HepG2 (cell line): ENCODE measurements at regions not wholly inside any gene's neighbourhood (a gene's known extent, or its start where the extent isn't known, plus 50 kb on each side); places are given as distances from the start of the nearest gene placed in this dataset.
"Not testable (repeated sequence)": the region's sequence is repeated elsewhere in the genome, so short reads cannot be mapped to it uniquely, and the experiment has no call there.

Source experiments
- ATAC-seq: fragments of 200-7000 bp; cut with Tn5 transposase; 3 replicates; pipeline ENCODE4 v1.9.1; 2020; ENCODE audit warnings: mild to moderate bottlenecking, moderate library complexity
- BruUV-seq: library from RNA; stranded (reverse); fragments of 400-500 nt; replicated peaks from 2 replicates; lab custom pipeline; 2021; lab: Mats Ljungman, UMichigan
- CTCF ChIA-PET: fragments of 300-600 bp; formaldehyde crosslinking; extraction: SDS; loops from one replicate; lab custom pipeline; 2021; ENCODE audit warnings: low total read pairs, inconsistent platforms, low intra/inter-chr PET ratio; lab: Yijun Ruan, JAX
- POLR2A ChIA-PET: fragments of 350-600 bp; sonication (Branson Sonifier 250); formaldehyde crosslinking; loops from one replicate; lab custom pipeline; 2020; ENCODE audit warnings: antibody characterized with exemption, inconsistent platforms; lab: Yijun Ruan, JAX
- DNase-seq: peaks from one replicate; pipeline ENCODE4 v3.0.0-alpha.2; 2015; ENCODE audit warnings: low spot score
- FAIRE-seq: peaks from 3 replicates; lab custom pipeline; 2011; peaks lifted over from hg19 to GRCh38; lab: Jason Lieb, UNC
- H2AFZ ChIP-seq: one replicate; pipeline ENCODE4 v1.6.1; 2011; ENCODE audit warnings: low read length, inconsistent platforms
- H3K27ac ChIP-seq: fragments of 300-600 bp; 3 replicates; pipeline ENCODE4 v1.8.0; 2011; ENCODE audit warnings: mixed run types, mild to moderate bottlenecking, mixed read lengths, low read length, inconsistent platforms; ENCODE audit not compliant: insufficient read depth; ENCODE audit errors: extremely low read length
- H3K27me3 ChIP-seq, 2 experiments: fragments of 200-600 bp in 1 of 2; 2 replicates in 1 of 2; 3 replicates in 1 of 2; pipeline versions ENCODE4 v1.6.0 to v1.8.0; 2011; ENCODE audit warnings: low read length in 2 of 2, mild to moderate bottlenecking in 2 of 2, moderate library complexity in 2 of 2, inconsistent platforms in 1 of 2; ENCODE audit not compliant: insufficient read depth in 2 of 2, control insufficient read depth in 1 of 2
- H3K36me3 ChIP-seq, 2 experiments: fragments of 200-600 bp in 1 of 2; replicated peaks in 1 of 2; 2 replicates in 1 of 2; 3 replicates in 1 of 2; pipeline versions ENCODE4 v1.5.1 to v1.8.0; 2011; ENCODE audit warnings: low read length in 2 of 2, inconsistent platforms in 1 of 2; ENCODE audit not compliant: insufficient read depth in 2 of 2, control insufficient read depth in 1 of 2
- H3K4me1 ChIP-seq: 2 replicates; pipeline ENCODE4 v1.5.1; 2012; ENCODE audit warnings: low read length, inconsistent platforms; ENCODE audit not compliant: insufficient read depth
- H3K4me2 ChIP-seq: 2 replicates; pipeline ENCODE4 v1.6.0; 2011; ENCODE audit warnings: low read depth, low read length, inconsistent platforms
- H3K4me3 ChIP-seq, 3 experiments: fragments of 200-600 bp in 1 of 3; sonication (generic), shearing (Covaris generic) in 1 of 3; replicated peaks in 1 of 3; 2 replicates each; pipeline ENCODE4 v1.5.1; 2011 to 2016; ENCODE audit warnings: low read length in 3 of 3, inconsistent platforms in 2 of 3, low read depth in 2 of 3, mild to moderate bottlenecking in 2 of 3, control low read depth in 1 of 3, mixed read lengths in 1 of 3; ENCODE audit not compliant: insufficient read depth in 1 of 3
- H3K79me2 ChIP-seq: one replicate; pipeline ENCODE4 v1.6.1; 2011; ENCODE audit warnings: low read length, inconsistent platforms; ENCODE audit not compliant: insufficient read depth
- H3K9ac ChIP-seq: 2 replicates; pipeline ENCODE4 v1.6.0; 2011; ENCODE audit warnings: mild to moderate bottlenecking, low read depth, low read length, inconsistent platforms; ENCODE audit not compliant: insufficient read depth
- H3K9me3 ChIP-seq: 2 replicates; pipeline ENCODE4 v1.5.1; 2012; ENCODE audit warnings: mild to moderate bottlenecking, low read length
- H4K20me1 ChIP-seq: 2 replicates; pipeline ENCODE4 v1.6.0; 2011; ENCODE audit warnings: inconsistent platforms, mild to moderate bottlenecking, low read length, moderate library complexity; ENCODE audit not compliant: insufficient read depth
- FOXP1 ChIP-seq, 2 experiments: fragments of 450-650 bp in 1 of 2; IDR thresholded peaks; 2 replicates each; pipeline ENCODE4 v1.6.1; 2017 to 2018; ENCODE audit warnings: antibody characterized with exemption in 1 of 2
- NFYB ChIP-seq: sonication (generic); formaldehyde crosslinking; IDR thresholded peaks from 2 replicates; pipeline ENCODE4 v1.4.0; 2020; ENCODE audit warnings: missing genetic modification reagents
- POLR2A ChIP-seq, 2 experiments: IDR thresholded peaks; 2 replicates each; pipeline ENCODE4 v1.6.1; 2011; ENCODE audit warnings: low read depth in 2 of 2, low read length in 2 of 2, mild to moderate bottlenecking in 1 of 2, moderate library complexity in 1 of 2; ENCODE audit not compliant: insufficient read depth in 1 of 2
- SP5 ChIP-seq: IDR thresholded peaks from 2 replicates; pipeline ENCODE4 v1.6.1; 2016; ENCODE audit warnings: low read depth, borderline replicate concordance
- U2AF1 ChIP-seq: fragments of 200-400 bp; formaldehyde crosslinking; optimal IDR thresholded peaks from 2 replicates; pipeline ENCODE3; 2017; ENCODE audit warnings: mild to moderate bottlenecking, low read depth, low read length
- ZNF24 ChIP-seq: fragments of 450-650 bp; IDR thresholded peaks from 2 replicates; pipeline ENCODE4 v1.6.1; 2017; ENCODE audit warnings: antibody characterized with exemption, mild to moderate bottlenecking
- WGBS: methylation state at CpG from one replicate; pipeline ENCODE4 v1.1.6; 2017; ENCODE audit warnings: low lambda C conversion rate; 5-methylcytosine and 5-hydroxymethylcytosine counted together
- in situ Hi-C: cut with HindIII; loops from 2 replicates; pipeline ENCODE4 v1.10.0; 2017; ENCODE audit warnings: low pct_unique_long_range_greater_than_20kb; ENCODE audit not compliant: extremely low pct_ligation_motif_present
- intact Hi-C: fragments of 100-400 bp; cut with micrococcal nuclease; formaldehyde crosslinking; loops from one replicate; pipeline ENCODE4 v1.10.0; 2022; ENCODE audit not compliant: unreplicated experiment

GRCh38 chr5:174645677-174646076 is 78.7 kb upstream of the MSX2 start:
- no peak overlapping the region for H3K9ac ChIP-seq
- H2AFZ ChIP-seq = no peak overlapping the region
- no peaks in the 10 kb centered on the region for H3K4me1 ChIP-seq
- no peaks in the 10 kb centered on the region for H3K36me3 ChIP-seq
- DNase-seq (no peak), FAIRE-seq (no peak), ATAC-seq (no peak)
- in situ Hi-C loops (no loop called here), intact Hi-C loops (no loop called here)
- no peaks in the 10 kb centered on the region for H3K27me3 ChIP-seq
- ChIA-PET CTCF (no interaction called here), POLR2A (no interaction called here)
- 14% methylated on average over 2 of the region's 4 CpGs for WGBS
- peaks cover 6% of the 10 kb centered on the region; the same call in 1 of the 2 replicates for H3K9me3 ChIP-seq
- TF ChIP-seq FOXP1 (IDR thresholded peaks at IDR 0.05) (no peak), FOXP1 (CRISPR knock-in tag; IDR thresholded peaks at IDR 0.05) (no peak), U2AF1 (no peak), SP5 (no peak), POLR2A (IDR thresholded peaks at IDR 0.05; ENCODE audit: insufficient read depth in 1 of 2, low read depth in 2 of 2, low read length in 2 of 2) (no peak), ZNF24 (no peak)
- H3K4me3 ChIP-seq = no peak overlapping the region
- H3K4me2 ChIP-seq = no peak overlapping the region
- H3K27ac ChIP-seq = no peak overlapping the region
- H3K79me2 ChIP-seq = no peaks in the 10 kb centered on the region
- no peaks in the 10 kb centered on the region for H4K20me1 ChIP-seq
- no TSS peak for BruUV-seq

DNA sequence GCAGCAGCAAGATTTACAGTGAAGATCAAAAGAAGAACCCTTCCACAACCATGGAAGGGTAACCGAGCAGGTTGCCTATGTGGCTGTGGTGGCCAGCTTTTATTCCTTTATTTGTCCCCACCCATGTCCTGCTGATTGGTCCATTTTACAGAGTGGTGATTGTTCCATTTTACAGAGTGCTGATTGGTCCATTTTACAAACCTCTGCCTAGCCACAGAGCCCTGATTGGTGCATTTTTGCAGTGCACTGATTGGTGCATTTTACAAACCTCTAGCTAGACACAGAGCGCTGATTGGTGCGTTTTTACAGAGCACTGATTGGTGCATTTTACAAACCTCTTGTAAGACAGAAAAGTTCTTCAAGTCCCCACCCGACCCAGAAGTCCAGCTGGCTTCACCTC is 75.8 kb upstream of the MSX2 start:
- POLR2A ChIA-PET, H4K20me1 ChIP-seq, H3K27ac ChIP-seq, H3K9me3 ChIP-seq, in situ Hi-C loops, CTCF ChIA-PET, DNase-seq, H3K36me3 ChIP-seq, H3K4me1 ChIP-seq, H3K4me2 ChIP-seq, H3K4me3 ChIP-seq, FAIRE-seq, ATAC-seq, H3K27me3 ChIP-seq, H3K79me2 ChIP-seq, intact Hi-C loops, BruUV-seq, H2AFZ ChIP-seq, H3K9ac ChIP-seq: not testable (repeated sequence)
- TF ChIP-seq NFYB (CRISPR knock-in tag) = peak; percentile 34; the same call in 1 of the 2 replicates
- 21% methylated on average over 4 of the region's 4 CpGs for WGBS
